Heart right ventricle (tissue), 16 donors: ENCODE measurements at regions not wholly inside any gene's neighbourhood (a gene's known extent, or its start where the extent isn't known, plus 50 kb on each side); places are given as distances from the start of the nearest gene placed in this dataset.

ENCODE experiments used
- ATAC-seq, 8 donors: fragments of 200-7000 bp; cut with Tn5 transposase; one replicate each; pipeline ENCODE4 v1.9.1; 2020; ENCODE audit warnings: mild to moderate bottlenecking in 8 of 8, moderate library complexity in 8 of 8, moderate number of reproducible peaks in 1 of 8
- DNase-seq, 2 donors: peaks; one replicate each; pipeline ENCODE4 v3.0.0-alpha.2; 2020
- H3K27ac ChIP-seq, 10 donors: fragments of 200-600 bp; sonication (generic) in 2 of 10; one replicate each; pipeline versions ENCODE4 v1.5.0 to v1.8.0; 2020 to 2022; ENCODE audit warnings: mild to moderate bottlenecking in 3 of 10
- H3K27me3 ChIP-seq, 7 donors: fragments of 200-600 bp; one replicate each; pipeline ENCODE4 v1.8.0; 2021 to 2022; ENCODE audit warnings: mild to moderate bottlenecking in 2 of 7
- H3K36me3 ChIP-seq, 9 donors: fragments of 200-600 bp; sonication (generic) in 1 of 9; one replicate each; pipeline versions ENCODE4 v1.5.0 to v1.8.0; 2020 to 2022; ENCODE audit warnings: mild to moderate bottlenecking in 2 of 9
- H3K4me1 ChIP-seq, 9 donors: fragments of 200-600 bp; sonication (generic) in 1 of 9; one replicate each; pipeline versions ENCODE4 v1.5.0 to v1.8.0; 2020 to 2022; ENCODE audit warnings: mild to moderate bottlenecking in 4 of 9
- H3K4me3 ChIP-seq, 10 donors: fragments of 200-600 bp; sonication (generic) in 2 of 10; one replicate each; pipeline versions ENCODE4 v1.5.0 to v1.8.0; 2020 to 2022; ENCODE audit warnings: mild to moderate bottlenecking in 7 of 10, moderate library complexity in 2 of 10
- H3K9me3 ChIP-seq, 11 donors: fragments of 200-600 bp in 10 of 11; sonication (generic) in 2 of 11; one replicate each; pipeline versions ENCODE4 v1.5.0 to v1.8.0; 2013 to 2022; ENCODE audit warnings: mild to moderate bottlenecking in 2 of 11, control low read depth in 1 of 11, moderate library complexity in 1 of 11
- CTCF ChIP-seq, 9 donors: fragments of 200-600 bp; sonication (generic) in 2 of 9; IDR thresholded peaks; one replicate each; pipeline versions ENCODE4 v1.5.0 to v1.8.0; 2021 to 2022; ENCODE audit warnings: antibody characterized with exemption in 9 of 9, mild to moderate bottlenecking in 5 of 9, moderate library complexity in 1 of 9
- WGBS, 2 donors: extraction: QIAGEN DNeasy Blood & Tissue Kit; methylation state at CpG; one replicate each; pipeline ENCODE4 v1.1.7; 2013; ENCODE audit warnings: inconsistent platforms in 1 of 2; 5-methylcytosine and 5-hydroxymethylcytosine counted together
- intact Hi-C, 10 donors: fragments of 100-400 bp; cut with DNase I; formaldehyde crosslinking; loops; one replicate each; pipeline versions ENCODE4 v1.11.1 to v1.14.2; 2022
- donor health status: Arrhythmogenic right ventricular cardiomyopathy.
- donor health status: ischemic (EF 13 %, LVEDD 7.1; RV severe dilation, severe dysfunction).
- donor health status: healthy with polysubstance abuse.
- donor health status: DM: no; HTN: yes; CAD: no.
- donor health status: DM: no; HTN: no; CAD: no.
- donor health status: ischemic (EF 25% LVEDD 6.9; RV normal size, moderate dysfunction).
- donor health status: ischemic (EF 25% LVEDD 5.7; RV mildly dilated, moderate dysfunction).
- donor health status: healthy.
- donor health status: DM: yes; HTN: yes; CAD: no.
- donor health status: Ischemic cardiomyopathy.
- donor health status: ischemic (EF 35%, LVEDD 5.7; RV mildly dilated, moderate dysfunction).
- donor health status: nonischemic (EF 11% LVEDD 7.7; RV severe dilation, severe dysfunction).
- donor health status: DM: yes; HTN: yes; CAD: no.
- donor health status: PGD.
- donor health status: ischemic (EF 29% LVEDD 5.4; RV normal size, mild dysfunction).
- donor health status: nonischemic (EF 23%, LVEDD 6.1; RV moderate dilation, normal function).

GRCh38 chr16:60720060-60720459 lies 1316.2 kb downstream of the CDH8 start:
- no peak for TF ChIP-seq CTCF (IDR thresholded peaks at IDR 0.05)
- no peaks in the 10 kb centered on the region for H3K36me3 ChIP-seq
- ATAC-seq (no peak), DNase-seq (no peak)
- H3K27ac ChIP-seq, result no peak overlapping the region
- 84 to 92% methylated on average over 2 of the region's 2 CpGs for WGBS, 2 donors
- H3K4me1 ChIP-seq, result no peaks in the 10 kb centered on the region
- intact Hi-C loops, result no loop called here
- no peaks in the 10 kb centered on the region for H3K27me3 ChIP-seq
- peaks cover 0 to 32% (median 0%) of the 10 kb centered on the region in 11 donors for H3K9me3 ChIP-seq
- no peak overlapping the region for H3K4me3 ChIP-seq

- TF ChIP-seq CTCF (IDR thresholded peaks at IDR 0.05), result no peak
- intact Hi-C loops, result no loop called here
- no peak for ATAC-seq
- Histone ChIP-seq H3K9me3 (peaks cover 0 to 32% (median 0%) of the 10 kb centered on the region in 11 donors), H3K4me3 (no peak overlapping the region), H3K27me3 (no peaks in the 10 kb centered on the region), H3K4me1 (no peaks in the 10 kb centered on the region), H3K27ac (no peak overlapping the region), H3K36me3 (no peaks in the 10 kb centered on the region)
- DNase-seq, result no peak
- WGBS, 2 donors, result 72 to 84% methylated on average over 2 of the region's 2 CpGs
Observed at GRCh38 chr16:60717808-60718207, 1318.4 kb downstream of the CDH8 start.

DNA sequence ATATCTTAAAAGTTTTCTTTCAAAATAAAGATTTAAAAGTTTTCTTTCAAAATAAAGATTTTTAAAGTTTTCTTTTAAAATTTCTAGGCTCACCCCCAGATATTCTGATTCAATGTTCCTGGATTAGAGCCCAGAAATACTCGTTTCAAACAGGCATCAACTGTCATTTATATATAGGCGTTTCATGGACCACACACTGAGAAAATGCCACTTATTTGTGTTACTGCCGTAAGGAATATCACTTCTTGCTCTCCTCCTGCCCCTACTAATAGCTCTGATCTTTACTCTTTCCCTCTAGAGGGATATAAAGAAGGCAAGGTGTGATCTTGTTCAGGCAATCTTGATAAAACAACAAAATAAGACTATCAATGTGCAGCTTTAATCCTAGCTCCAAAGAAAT lies 1324.1 kb downstream of the CDH8 start:
- TF ChIP-seq CTCF (IDR thresholded peaks at IDR 0.05), result no peak
- intact Hi-C loops, result no loop called here
- 33 to 34% methylated on average over 3 of the region's 3 CpGs for WGBS, 2 donors

GRCh38 chr16:60704726-60705125 lies 1331.5 kb downstream of the CDH8 start:
- Histone ChIP-seq H3K4me3 (no peak overlapping the region), H3K27me3 (no peaks in the 10 kb centered on the region), H3K9me3 (peaks cover 0 to 11% (median 0%) of the 10 kb centered on the region in 11 donors), H3K27ac (no peak overlapping the region), H3K36me3 (no peaks in the 10 kb centered on the region), H3K4me1 (no peaks in the 10 kb centered on the region)
- ATAC-seq, result no peak
- intact Hi-C loops, result no loop called here
- TF ChIP-seq CTCF (IDR thresholded peaks at IDR 0.05), result no peak
- no peak for DNase-seq
- 80 to 85% methylated on average over 1 of the region's 1 CpG for WGBS, 2 donors

More for the DNA sequence above, 1324.1 kb downstream of the CDH8 start:
- Histone ChIP-seq H3K9me3 (peaks cover 0 to 3% (median 0%) of the 10 kb centered on the region in 11 donors), H3K27me3 (no peaks in the 10 kb centered on the region), H3K4me3 (no peak overlapping the region), H3K27ac (no peak overlapping the region), H3K4me1 (no peaks in the 10 kb centered on the region), H3K36me3 (no peaks in the 10 kb centered on the region)
- DNase-seq (no peak), ATAC-seq (no peak)
